Panc1 (cell line): ENCODE measurements at regions not wholly inside any gene's neighbourhood (a gene's known extent, or its start where the extent isn't known, plus 50 kb on each side); places are given as distances from the start of the nearest gene placed in this dataset.

Experiments
- ATAC-seq: fragments of 200-7000 bp; cut with Tn5 transposase; 2 replicates; pipeline ENCODE4 v1.9.1; 2020; ENCODE audit warnings: mild to moderate bottlenecking, moderate library complexity
- BruUV-seq: library from RNA; stranded (reverse); fragments of 400-500 nt; replicated peaks from 2 replicates; lab custom pipeline; 2021; lab: Mats Ljungman, UMichigan
- CTCF ChIA-PET: fragments of 300-600 bp; sonication (Branson Sonifier 250); formaldehyde crosslinking; loops from one replicate; lab custom pipeline; 2022; ENCODE audit warnings: antibody characterized with exemption; lab: Charles Lee
- POLR2A ChIA-PET: fragments of 300-600 bp; sonication (Branson Sonifier 250); formaldehyde crosslinking; loops from one replicate; lab custom pipeline; 2022; ENCODE audit warnings: antibody characterized with exemption; lab: Charles Lee
- DNase-seq: peaks from one replicate; pipeline ENCODE4 v3.0.0-alpha.2; 2010; ENCODE audit warnings: low read depth, low spot score
- H3K27ac ChIP-seq: 2 replicates; pipeline ENCODE4 v1.5.1; 2011; ENCODE audit warnings: mild to moderate bottlenecking, low read length, inconsistent platforms
- H3K27me3 ChIP-seq: fragments of 200-500 bp; sonication (Bioruptor generic); 2 replicates; pipeline ENCODE4 v1.6.0; 2014; ENCODE audit warnings: low read length, inconsistent platforms; ENCODE audit not compliant: control insufficient read depth, insufficient read depth
- H3K36me3 ChIP-seq: fragments of 200-500 bp; sonication (Bioruptor generic); 2 replicates; pipeline ENCODE4 v1.5.1; 2014; ENCODE audit warnings: inconsistent platforms, mild to moderate bottlenecking, low read length, moderate library complexity; ENCODE audit not compliant: control insufficient read depth, insufficient read depth
- H3K4me1 ChIP-seq: 2 replicates; pipeline ENCODE4 v1.5.1; 2011; ENCODE audit warnings: inconsistent platforms, mild to moderate bottlenecking, low read length, moderate library complexity; ENCODE audit not compliant: control insufficient read depth, insufficient read depth
- H3K4me3 ChIP-seq, 2 experiments: 2 replicates each; pipeline ENCODE4 v1.5.1; 2011 to 2012; ENCODE audit warnings: low read depth in 2 of 2, low read length in 2 of 2, mild to moderate bottlenecking in 2 of 2, inconsistent platforms in 1 of 2, moderate library complexity in 1 of 2
- H3K9me3 ChIP-seq: fragments of 200-500 bp; sonication (Bioruptor generic); 2 replicates; pipeline ENCODE4 v1.5.1; 2014; ENCODE audit warnings: low read depth, mild to moderate bottlenecking, inconsistent platforms, low read length, moderate library complexity; ENCODE audit not compliant: control insufficient read depth, insufficient read depth
- CTCF ChIP-seq: fragments of 450-650 bp; IDR thresholded peaks from 2 replicates; pipeline ENCODE4 v1.5.1; 2017; ENCODE audit warnings: mild to moderate bottlenecking
- POLR2AphosphoS5 ChIP-seq: IDR thresholded peaks from 2 replicates; pipeline ENCODE4 v1.6.1; 2012; ENCODE audit warnings: mild to moderate bottlenecking, low read depth, low read length, moderate library complexity
- REST ChIP-seq, 2 experiments: IDR thresholded peaks; 2 replicates each; pipeline ENCODE4 v1.6.1; 2011 to 2012; ENCODE audit warnings: low read depth in 2 of 2, control low read depth in 1 of 2, low read length in 1 of 2, mild to moderate bottlenecking in 1 of 2, moderate library complexity in 1 of 2; ENCODE audit not compliant: insufficient read depth in 1 of 2
- SIN3A ChIP-seq: IDR thresholded peaks from 2 replicates; pipeline ENCODE4 v1.6.1; 2012; ENCODE audit warnings: low read depth, mild to moderate bottlenecking, low read length, moderate library complexity, borderline replicate concordance; ENCODE audit not compliant: insufficient read depth
- TCF7L2 ChIP-seq: IDR thresholded peaks from 2 replicates; pipeline ENCODE4 v1.6.1; 2011; ENCODE audit warnings: mild to moderate bottlenecking, low read depth, low read length, inconsistent platforms
- in situ Hi-C: cut with HindIII; loops from 2 replicates; pipeline ENCODE4 v1.10.0; 2016; ENCODE audit warnings: low sequenced_read_pairs, low pct_unique_long_range_greater_than_20kb
- intact Hi-C: fragments of 100-400 bp; cut with micrococcal nuclease; formaldehyde crosslinking; loops from one replicate; pipeline ENCODE4 v1.10.0; 2022; ENCODE audit not compliant: unreplicated experiment

- Histone ChIP-seq H3K27ac (no peak overlapping the region), H3K4me3 (no peak overlapping the region), H3K36me3 (no peaks in the 10 kb centered on the region), H3K9me3 (no peaks in the 10 kb centered on the region), H3K27me3 (no peaks in the 10 kb centered on the region), H3K4me1 (no peaks in the 10 kb centered on the region)
- intact Hi-C loops = no loop called here
- in situ Hi-C loops = no loop called here
- no peak for TF ChIP-seq SIN3A
- no peak for TF ChIP-seq CTCF
- no peak for TF ChIP-seq TCF7L2
- TF ChIP-seq POLR2AphosphoS5 = no peak
- no peak for TF ChIP-seq REST (IDR thresholded peaks at IDR 0.05; ENCODE audit: insufficient read depth in 1 of 2, low read depth in 2 of 2, low read length in 1 of 2)
- CTCF ChIA-PET = interaction anchor here (0.8 kb wide), 1 partner anchor 337 kb away, joined by 4 read pairs; no protein-coding TSS in a partner anchor
- ATAC-seq = no peak
- no peak for DNase-seq
- POLR2A ChIA-PET = no interaction called here
- BruUV-seq = no TSS peak
Observed at GRCh38 chr6:126812651-126813050, 305.8 kb upstream of the RSPO3 start.

GRCh38 chr6:126820634-126821033 is 297.8 kb upstream of the RSPO3 start:
- Histone ChIP-seq H3K4me1 (no peaks in the 10 kb centered on the region), H3K27ac (no peak overlapping the region), H3K9me3 (no peaks in the 10 kb centered on the region), H3K36me3 (no peaks in the 10 kb centered on the region), H3K4me3 (no peak overlapping the region), H3K27me3 (no peaks in the 10 kb centered on the region)
- no peak for ATAC-seq
- DNase-seq = no peak
- TF ChIP-seq REST (IDR thresholded peaks at IDR 0.05; ENCODE audit: insufficient read depth in 1 of 2, low read depth in 2 of 2, low read length in 1 of 2) (no peak), CTCF (no peak), SIN3A (no peak), TCF7L2 (no peak), POLR2AphosphoS5 (no peak)
- BruUV-seq = no TSS peak
- CTCF ChIA-PET = no interaction called here
- intact Hi-C loops = no loop called here
- POLR2A ChIA-PET = no interaction called here
- in situ Hi-C loops = no loop called here
